GM18909 (cell line): ENCODE measurements at regions not wholly inside any gene's neighbourhood (a gene's known extent, or its start where the extent isn't known, plus 50 kb on each side); places are given as distances from the start of the nearest gene placed in this dataset.

ENCODE experiments used
- ATAC-seq: cut with Tn5 transposase; IDR thresholded peaks from one replicate; pipeline ENCODE4 v1.9.1; 2021; ENCODE audit warnings: mild to moderate bottlenecking; ENCODE audit not compliant: unreplicated experiment, poor library complexity

GRCh38 chr9:110040788-110041187, 167.2 kb downstream of the C9orf152 start:
- no peak for ATAC-seq

GRCh38 chr9:110041452-110041851, 166.5 kb downstream of the C9orf152 start:
- ATAC-seq, result no peak

GRCh38 chr9:110047232-110047954, 160.6 kb downstream of the C9orf152 start:
- peak; percentile 28 for ATAC-seq

GRCh38 chr9:110047955-110048402, 160.0 kb downstream of the C9orf152 start:
- ATAC-seq, result peak; percentile 39

- ATAC-seq, result peak; percentile 76
These were observed 159.5 kb downstream of the C9orf152 start for GRCh38 chr9:110048403-110048975.

GRCh38 chr9:110048976-110049698, 158.8 kb downstream of the C9orf152 start:
- ATAC-seq, result peak; percentile 4

- ATAC-seq, result no peak
These were observed 158.1 kb downstream of the C9orf152 start for GRCh38 chr9:110049699-110050450.

- peak; percentile 59 for ATAC-seq
These were observed 157.0 kb downstream of the C9orf152 start for GRCh38 chr9:110050925-110051355.

- no peak for ATAC-seq
These were observed 151.9 kb downstream of the C9orf152 start for GRCh38 chr9:110056062-110056461.

- ATAC-seq, result no peak
These were observed 149.5 kb downstream of the C9orf152 start for GRCh38 chr9:110058304-110058953.

- ATAC-seq, result no peak
These were observed 148.5 kb downstream of the C9orf152 start for GRCh38 chr9:110059461-110059860.

GRCh38 chr9:110064803-110065202, 143.2 kb downstream of the C9orf152 start:
- peak; percentile 41 for ATAC-seq

GRCh38 chr9:110065532-110065931, 142.4 kb downstream of the C9orf152 start:
- ATAC-seq, result peak; percentile 78

- no peak for ATAC-seq
These were observed 140.8 kb downstream of the C9orf152 start for GRCh38 chr9:110066929-110067716.

GRCh38 chr9:110068212-110068611, 139.7 kb downstream of the C9orf152 start:
- ATAC-seq, result no peak

- ATAC-seq, result no peak
These were observed 138.4 kb downstream of the C9orf152 start for GRCh38 chr9:110069326-110070248.

GRCh38 chr9:110072597-110073355, 135.2 kb downstream of the C9orf152 start:
- no peak for ATAC-seq
